ENCODE measurements at regions not wholly inside any gene's neighbourhood (a gene's known extent, or its start where the extent isn't known, plus 50 kb on each side); places are given as distances from the start of the nearest gene placed in this dataset.
"Not testable (repeated sequence)": the region's sequence is repeated elsewhere in the genome, so short reads cannot be mapped to it uniquely, and the experiment has no call there.

- no peak for DNase-seq
Measured at GRCh38 chr5:6273090-6273735, 105.1 kb downstream of the MED10 start.

- DNase-seq = no peak
Measured at GRCh38 chr5:6269925-6270324, 108.4 kb downstream of the MED10 start.

DNA sequence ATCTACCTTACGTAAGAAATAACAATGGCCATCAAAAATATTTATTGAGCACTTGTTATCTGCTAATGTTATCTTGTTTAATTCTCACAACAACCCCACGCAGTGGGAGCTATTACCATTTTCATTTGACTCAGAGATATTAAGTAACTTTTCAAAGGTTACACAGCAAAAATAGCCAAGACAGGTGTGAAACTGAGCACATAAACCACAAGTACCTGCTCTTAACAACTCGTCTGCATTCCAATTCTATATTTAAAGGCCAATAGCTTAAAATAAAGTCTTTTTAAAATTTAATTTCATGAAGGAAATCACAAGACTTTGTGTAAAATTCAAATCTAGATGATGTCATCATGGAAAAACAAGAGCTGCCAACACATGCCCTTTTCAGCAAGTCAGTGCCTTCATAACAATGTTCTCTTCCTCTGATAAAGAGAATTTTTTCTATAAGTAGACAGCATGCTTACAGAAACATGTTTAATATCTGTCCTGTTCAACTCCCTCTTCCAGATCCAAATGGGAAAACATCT lies 111.6 kb downstream of the MED10 start:
- no peak for DNase-seq

DNA sequence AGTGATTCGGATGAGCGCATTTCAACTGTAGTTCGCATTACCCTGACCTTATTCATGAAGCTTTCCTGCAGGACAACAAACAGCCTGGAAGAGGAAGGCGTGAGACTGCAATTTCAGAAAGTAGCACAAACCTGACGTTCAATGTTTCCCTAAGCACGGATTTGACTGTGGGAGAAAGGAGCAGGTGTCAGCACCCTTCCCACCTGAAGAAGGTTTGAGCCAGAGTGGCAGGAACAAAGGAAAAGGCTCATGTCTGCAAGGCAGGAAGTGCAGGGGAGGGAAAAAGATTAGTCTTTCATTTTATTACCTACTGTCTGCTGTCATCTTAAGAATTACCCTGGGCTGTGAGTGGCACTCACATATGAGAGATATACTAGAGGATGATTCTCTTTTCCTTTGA lies 114.0 kb downstream of the MED10 start:
- DNase-seq = no peak

DNA sequence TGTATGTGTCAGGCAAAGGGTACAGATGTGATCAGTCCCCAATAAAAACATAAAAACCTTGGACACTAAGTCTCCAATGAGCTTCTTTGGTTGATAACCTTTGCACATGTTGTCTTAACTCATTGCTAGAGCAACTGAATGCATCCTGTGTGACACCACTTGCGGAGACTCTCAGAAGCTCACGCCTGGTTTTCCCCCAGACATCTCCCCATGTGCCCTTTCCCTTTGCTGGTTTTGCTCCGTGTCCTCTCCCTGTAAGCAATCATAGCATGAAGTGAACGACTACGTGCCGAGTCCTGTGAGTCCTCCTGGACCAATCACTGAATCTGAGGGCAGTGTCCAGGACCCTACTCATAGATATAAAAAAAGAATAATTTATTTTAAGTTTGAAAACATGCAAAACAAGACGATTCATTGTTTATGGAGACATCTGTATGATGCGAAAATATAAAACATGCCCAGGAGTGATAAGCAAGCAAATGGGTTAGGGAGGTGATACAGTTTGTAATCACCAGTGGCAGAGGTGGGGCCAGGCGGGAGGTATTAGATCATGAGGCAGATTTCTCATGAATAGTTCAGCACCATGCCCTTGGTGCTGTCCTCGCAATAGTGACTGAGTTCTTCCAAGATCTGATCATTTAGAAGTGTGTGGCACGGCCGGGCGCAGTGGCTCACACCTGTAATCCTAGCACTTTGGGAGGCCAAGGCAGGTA lies 115.5 kb downstream of the MED10 start:
- no peak for DNase-seq

GRCh38 chr5:6261668-6262067 lies 116.7 kb downstream of the MED10 start:
- peak in 1 of 2 donors; percentile 2 for DNase-seq

DNA sequence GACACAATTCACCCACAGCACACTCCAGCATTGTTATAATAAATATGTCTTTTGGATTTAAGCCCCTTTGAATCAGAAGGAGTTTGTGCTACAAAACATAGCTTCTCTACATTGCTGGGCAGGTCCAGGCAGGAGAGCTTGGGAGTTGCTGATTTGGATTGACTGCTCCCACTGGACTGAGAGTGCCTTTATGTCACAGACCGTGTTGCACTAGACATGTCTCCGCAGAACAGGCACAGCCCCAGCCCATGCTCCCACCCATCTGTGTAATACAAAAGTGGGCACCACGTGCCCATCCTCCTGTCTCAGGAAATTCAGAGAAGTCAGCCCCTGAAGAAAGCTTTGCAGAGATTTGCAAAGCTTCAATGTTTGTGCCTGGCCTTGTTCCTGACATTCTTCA lies 117.1 kb downstream of the MED10 start:
- no peak for DNase-seq

DNA sequence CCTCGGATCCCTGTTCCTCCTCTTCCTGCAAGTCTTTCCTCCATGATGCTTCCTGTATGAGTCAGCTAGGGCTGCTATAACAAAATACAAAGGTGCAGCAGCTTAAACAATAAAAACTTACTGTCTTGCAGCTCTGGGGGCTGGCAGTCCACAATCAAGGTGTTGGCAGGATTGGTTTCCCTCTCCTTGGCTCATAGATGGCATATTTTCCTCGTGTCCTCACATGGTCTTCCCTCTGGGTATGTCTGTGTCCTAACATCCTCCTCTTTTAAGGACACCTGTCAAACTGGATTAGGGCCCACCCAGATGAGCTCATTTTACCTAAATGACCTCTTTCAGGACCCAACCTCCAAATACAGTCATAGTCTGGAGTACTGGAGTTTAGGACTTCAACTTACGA lies 117.5 kb downstream of the MED10 start:
- no peak for DNase-seq

DNA sequence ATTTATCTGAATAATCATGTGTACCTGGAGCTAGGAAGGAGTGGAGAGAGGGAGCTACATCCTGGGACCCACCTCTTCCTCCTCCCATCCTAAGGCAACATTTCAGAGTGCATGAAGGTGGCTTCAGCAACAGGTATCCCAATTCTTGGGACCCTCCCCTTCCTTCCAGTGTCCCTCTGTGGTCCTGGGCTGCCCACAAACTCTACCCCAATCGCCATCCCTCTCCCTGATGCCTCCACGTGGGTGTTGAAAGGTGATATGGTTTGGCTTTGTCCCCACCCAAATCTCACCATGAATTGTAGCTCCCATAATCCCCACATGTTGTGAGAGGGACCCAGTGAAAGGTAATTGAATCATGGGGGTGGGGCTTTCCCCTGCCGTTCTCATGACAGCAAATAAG lies 121.4 kb downstream of the MED10 start:
- DNase-seq = no peak

GRCh38 chr5:6255956-6256355 lies 122.4 kb downstream of the MED10 start:
- no peak for DNase-seq

DNA sequence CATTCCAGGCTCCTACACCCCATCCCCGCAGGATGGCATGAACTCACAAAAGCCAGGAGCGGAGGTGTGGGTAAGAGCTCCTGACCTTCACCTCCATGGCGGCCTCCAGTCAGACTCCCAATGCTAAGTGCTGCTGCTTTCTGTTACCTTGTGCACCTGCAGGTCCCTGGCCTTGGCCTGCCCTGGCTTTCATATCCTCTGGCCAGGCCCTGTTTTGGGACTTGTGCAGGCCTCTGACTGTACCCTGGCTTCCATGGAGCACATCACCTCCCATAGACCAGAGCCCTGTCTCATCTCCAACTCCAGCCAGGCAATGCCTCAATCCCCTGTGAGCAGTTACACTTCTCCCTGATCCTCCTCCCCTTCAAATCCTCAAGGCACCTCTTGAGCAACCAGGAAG lies 124.5 kb downstream of the MED10 start:
- no peak for DNase-seq

DNA sequence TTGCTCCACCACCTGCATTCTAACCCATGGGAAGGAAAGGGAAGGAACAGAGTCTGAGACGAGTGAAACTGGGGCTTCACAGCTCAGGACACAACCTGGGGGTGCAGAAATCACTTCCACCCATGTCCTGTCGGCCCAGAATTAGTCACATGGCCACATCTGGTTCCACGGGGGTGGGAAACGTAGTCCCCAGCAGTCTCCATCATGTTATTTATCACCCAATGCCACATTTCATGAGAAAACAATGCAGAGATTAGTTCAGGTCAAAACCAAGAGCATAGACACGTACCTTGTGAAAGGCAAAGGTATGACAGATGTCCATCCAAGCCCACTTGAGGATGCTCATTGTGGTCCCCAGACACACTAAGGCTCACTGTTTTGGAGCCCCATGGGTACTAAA lies 125.1 kb downstream of the MED10 start:
- no peak for DNase-seq

GRCh38 chr5:6252581-6252980 lies 125.8 kb downstream of the MED10 start:
- DNase-seq = no peak

DNA sequence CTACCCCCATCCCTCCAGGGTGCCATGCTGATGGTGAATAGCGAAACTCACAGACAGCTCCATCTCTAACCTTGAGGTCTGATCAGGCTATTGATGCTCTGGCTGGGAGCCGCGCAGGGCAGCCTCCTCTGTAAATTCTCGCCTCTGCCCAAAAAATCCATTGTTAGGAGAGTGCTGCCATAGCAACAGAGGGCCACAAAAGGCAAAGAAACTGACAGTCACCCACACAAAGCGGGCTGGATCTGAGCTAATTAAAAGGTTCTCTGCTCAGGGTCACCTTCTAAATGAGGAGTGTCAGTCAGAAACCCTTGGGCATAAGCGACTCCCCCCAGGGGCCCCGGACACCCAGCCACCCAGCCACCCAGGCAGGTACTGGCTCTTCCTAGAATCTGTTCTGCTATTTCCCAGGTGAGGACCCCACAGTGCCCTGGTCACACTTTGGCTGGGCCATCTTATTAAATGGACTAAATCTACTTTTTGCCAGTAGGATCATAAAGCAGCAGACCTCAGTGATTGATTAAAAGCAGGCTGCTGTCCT lies 126.7 kb downstream of the MED10 start:
- DNase-seq = no peak

DNA sequence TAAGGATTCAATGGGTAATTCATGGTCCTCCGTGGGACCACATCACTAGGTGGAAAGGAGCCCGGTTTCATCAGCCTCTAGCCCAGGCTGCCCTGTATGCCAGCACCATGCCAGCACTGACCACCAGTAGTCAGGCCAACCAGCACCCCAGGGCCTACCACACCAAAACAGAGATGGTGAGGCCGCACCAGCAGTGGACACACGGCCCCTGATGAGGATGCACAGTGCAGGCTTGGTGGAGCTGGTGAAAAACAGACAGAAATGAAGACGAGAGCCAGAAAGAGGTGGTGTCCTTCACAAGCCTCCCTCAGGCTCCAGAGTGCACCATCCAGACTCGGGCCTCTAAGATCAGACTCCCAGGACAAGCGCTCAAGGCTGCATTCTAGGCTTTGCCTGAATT lies 128.2 kb downstream of the MED10 start:
- no peak for DNase-seq

GRCh38 chr5:6248132-6248531 lies 130.2 kb downstream of the MED10 start:
- DNase-seq = no peak

- no peak for DNase-seq
Measured at GRCh38 chr5:6246820-6247437, 131.4 kb downstream of the MED10 start.

DNA sequence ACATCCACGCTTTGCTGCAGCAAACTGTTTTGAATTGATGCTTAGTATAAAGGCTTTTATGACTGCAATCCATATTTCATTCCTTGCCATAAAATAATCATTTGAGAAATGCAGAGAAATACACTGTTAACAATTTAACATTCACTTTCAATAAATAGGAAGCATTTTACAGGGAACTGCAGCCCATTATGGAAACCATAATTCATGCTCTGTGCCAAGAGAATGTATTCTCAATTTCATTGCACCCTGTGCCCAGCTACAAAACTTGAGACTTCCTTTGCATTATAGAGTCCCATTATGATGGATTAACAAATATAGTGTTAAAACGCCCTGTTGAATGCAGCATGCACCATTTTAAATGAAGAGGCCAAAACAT lies 134.0 kb downstream of the MED10 start:
- no peak for DNase-seq

GRCh38 chr5:6243706-6244338 lies 134.5 kb downstream of the MED10 start:
- no peak for DNase-seq

DNA sequence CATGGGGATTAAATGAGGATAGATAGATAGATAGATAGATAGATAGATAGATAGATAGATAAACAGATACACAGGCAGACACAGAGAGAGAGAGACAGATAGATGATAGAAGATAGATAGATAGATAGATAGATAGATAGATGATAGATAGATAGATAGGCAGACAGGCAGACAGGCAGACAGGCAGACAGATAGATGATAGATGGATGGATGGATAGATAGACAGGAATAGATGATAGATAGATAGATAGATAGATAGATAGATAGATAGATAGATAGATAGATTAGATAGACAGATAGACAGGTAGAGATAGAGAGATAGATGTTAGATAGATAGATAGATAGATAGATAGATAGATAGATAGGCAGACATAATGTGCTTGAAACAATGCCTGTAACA lies 137.3 kb downstream of the MED10 start:
- not testable (repeated sequence) for DNase-seq

GRCh38 chr5:6236858-6237481 lies 141.4 kb downstream of the MED10 start:
- DNase-seq = no peak

- no peak for DNase-seq
Measured at GRCh38 chr5:6236170-6236793, 142.1 kb downstream of the MED10 start.

- no peak for DNase-seq
Measured at GRCh38 chr5:6235726-6236125, 142.6 kb downstream of the MED10 start.

Measured in stimulated activated CD4-positive, alpha-beta T cell treated with anti-CD3 and anti-CD28 coated beads, Interleukin-2, amount 100 ng/mL, for 48 hours (primary cell).